ENCODE measurements at regions not wholly inside any gene's neighbourhood (a gene's known extent, or its start where the extent isn't known, plus 50 kb on each side); places are given as distances from the start of the nearest gene placed in this dataset.

GRCh38 chr19:30288911-30289310 is 83.3 kb upstream of the ZNF536 start:
- TF ChIP-seq POLR2A (IDR thresholded peaks at IDR 0.05) (no peak), POLR2AphosphoS5 (IDR thresholded peaks at IDR 0.05) (no peak)

Data from gastroesophageal sphincter (tissue), 2 donors.